Fibroblast of skin of scalp (primary cell): ENCODE measurements at regions not wholly inside any gene's neighbourhood (a gene's known extent, or its start where the extent isn't known, plus 50 kb on each side); places are given as distances from the start of the nearest gene placed in this dataset.
A peak's percentile ranks its signal among the peaks of the same experiment; 100 is the strongest.
"Not testable (repeated sequence)": the region's sequence is repeated elsewhere in the genome, so short reads cannot be mapped to it uniquely, and the experiment has no call there.

Experiments
- DNase-seq: peaks from one replicate; pipeline ENCODE4 v3.0.0-alpha.2; 2013

DNA sequence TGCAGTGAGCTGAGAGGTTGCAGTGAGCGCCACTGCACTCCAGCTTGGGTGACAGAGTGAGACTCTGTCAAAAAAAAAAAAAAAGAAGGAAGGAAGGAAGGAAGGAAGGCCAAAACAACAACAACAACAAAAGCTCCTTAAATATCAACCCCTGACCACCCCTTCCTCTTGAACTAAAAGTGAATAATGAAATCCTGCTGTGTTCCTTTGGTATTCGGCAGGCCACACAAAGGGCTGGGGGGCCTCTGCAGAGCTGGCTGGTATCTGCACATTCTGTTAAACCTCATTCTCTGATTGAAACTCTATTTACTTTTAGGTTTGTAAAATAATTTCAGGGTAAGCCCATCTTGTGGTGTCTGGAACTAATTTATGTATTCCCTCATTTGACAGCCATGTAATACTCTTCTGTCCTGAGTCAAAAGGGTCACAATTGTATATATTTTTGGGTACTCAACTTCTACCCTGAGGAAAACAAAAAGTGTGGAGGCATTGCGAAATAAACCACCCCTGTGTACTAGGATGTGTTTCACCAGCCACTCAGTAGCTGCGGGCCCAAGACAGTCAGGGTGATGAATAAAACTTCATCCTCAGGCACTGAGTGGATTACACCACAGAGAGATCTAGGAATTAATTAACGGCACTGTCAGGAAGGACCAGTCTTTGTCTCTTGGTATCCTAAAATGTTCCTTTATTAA lies 446.4 kb upstream of the PFKP start:
- no peak for DNase-seq

DNA sequence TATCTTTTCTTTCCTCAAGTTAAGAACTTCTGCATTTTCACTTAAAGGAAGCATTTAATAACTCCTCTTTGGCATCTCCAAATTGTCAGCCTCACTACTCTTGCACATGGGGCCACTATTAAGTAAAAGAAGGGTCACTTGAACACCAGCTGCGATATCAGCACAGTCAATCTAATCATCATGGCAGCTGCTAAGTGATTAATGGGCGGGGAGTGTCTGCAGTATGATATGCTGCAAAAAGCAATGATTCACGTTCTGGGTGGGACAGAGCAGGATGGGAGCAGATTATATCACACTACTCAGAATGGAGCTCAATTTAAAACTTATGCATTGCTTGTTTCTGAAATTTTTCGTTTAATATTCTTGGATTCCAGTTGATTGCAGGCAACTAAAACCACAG lies 447.4 kb upstream of the PFKP start:
- no peak for DNase-seq

DNA sequence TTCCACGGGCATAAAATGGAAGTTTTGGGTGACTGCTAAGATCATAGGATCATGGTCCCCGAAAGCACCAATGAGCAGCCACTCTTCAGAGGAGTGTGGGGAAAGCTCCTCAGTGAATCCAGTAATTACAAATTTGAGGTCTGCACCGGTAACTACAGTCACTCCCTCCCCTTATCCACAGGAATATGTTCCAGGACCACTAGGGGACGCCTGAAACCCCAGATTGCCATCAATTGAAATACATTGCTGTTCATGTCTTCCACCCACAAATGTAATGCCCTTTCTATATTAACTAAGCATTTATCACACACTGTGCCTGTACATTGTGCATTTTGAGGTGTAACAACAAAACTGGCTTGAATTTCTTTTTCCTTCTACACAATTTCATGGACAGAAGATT lies 447.9 kb upstream of the PFKP start:
- DNase-seq: peak; percentile 27

DNA sequence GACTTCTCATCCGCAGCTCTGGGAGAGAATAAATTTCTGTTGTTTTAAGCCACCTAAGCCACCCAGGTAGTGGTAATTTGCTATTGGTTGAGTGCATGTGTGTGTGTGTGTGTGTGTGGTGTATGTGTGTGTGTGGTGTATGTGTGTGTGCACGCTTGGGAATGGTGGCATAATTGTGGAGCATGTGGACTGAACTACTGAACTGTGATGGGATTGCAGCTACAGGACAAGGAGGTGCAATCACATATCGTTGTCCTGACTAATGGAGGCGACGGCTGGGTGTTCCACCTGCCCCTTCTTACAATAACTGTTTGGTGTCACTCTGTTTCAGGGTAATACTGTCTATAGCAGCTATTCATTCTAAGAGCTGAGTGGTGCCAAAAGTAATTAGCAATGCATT lies 448.7 kb upstream of the PFKP start:
- no peak for DNase-seq

DNA sequence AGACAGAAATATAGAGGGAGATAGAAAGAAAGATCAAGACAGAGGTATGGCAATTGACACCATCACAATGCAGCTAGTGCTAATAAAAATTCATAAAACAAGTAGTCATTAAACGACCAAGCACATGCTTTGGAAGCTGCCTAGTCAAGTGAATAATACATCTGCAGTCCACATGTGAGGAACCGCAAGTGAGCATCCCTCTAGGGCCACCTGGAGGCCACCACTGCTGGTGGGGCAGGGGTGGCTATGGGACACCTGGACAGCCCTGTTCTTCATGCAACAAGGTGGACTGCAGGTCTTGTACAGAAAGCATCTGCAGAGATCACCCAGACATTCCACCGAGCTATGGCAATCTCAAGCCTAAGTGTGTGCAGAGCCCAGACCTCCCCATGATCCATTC lies 451.1 kb upstream of the PFKP start:
- no peak for DNase-seq

DNA sequence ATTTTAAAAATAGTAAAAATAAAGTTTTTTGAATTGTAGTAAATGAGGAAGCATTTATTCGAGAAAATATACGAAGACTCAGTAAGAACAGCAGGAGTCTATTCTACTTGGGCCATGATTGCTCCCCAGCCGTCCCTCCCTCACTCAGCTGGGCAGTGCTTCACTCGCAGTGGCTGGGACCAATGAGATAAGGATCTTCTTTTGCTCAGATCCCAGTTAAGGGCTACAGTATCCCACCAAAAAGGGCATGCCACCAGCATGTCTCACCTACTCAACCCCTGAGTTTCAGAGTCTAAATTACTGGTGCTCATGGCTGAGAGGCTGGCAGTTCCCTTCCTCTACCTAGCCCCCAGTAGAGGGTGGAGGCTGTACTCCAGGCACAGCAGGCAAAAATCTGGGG lies 455.7 kb upstream of the PFKP start:
- no peak for DNase-seq

DNA sequence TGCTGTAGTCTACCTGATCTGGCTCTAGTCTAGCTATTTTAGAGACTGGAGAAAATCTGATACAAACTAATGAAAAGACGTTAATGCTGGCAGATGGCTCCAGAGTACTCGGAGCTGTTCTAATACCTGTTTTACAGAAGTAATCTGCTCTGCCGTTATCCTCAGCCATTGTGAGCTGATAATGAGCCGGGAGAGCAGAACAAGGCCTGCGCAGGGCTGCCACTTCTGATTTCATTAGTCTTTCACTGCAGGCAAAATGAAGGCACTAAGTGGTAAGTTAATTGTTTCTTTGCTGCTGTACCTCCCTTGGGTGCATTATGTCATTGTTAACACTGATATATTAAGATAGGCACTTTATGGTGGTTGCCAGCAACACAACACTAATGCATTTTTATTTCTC lies 456.4 kb upstream of the PFKP start:
- DNase-seq: no peak

DNA sequence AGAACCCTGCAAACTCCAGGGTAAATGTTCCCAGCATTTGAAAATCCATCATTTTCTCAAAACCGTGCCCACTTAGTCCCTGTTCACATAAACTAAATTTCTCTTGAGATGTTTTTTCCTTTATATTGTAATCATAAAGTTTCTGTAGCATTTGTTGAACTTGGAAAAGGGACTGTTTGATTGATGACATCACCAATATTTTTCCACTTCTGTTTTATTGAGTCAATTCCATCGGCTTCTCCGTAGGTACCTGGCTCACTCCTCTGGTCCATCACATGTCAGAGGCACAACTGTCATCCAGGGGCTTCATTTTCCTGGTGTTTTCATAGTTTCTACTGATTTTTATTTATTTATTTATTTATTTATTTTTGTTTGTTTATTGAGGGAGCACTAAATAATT lies 462.5 kb upstream of the PFKP start:
- DNase-seq: no peak

DNA sequence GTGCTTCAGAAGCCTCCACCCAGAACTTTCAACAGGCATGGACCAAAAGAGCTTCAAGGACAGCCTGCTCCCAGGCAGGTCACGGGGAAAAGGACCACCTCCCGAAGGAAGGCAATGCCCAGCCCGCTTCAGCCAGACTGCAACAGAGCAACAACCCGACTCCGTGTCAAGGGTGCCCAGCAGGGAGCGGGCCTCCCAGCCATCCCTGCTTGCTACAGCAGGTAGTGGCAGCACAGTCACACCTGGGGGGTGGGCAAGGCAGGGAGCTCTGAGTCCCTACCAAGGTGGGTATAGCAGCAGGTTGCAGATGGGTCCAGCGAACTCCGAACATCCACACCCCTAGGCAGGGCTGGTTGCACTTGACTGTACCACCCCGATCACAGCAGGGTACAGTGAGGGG lies 467.8 kb upstream of the PFKP start:
- DNase-seq: no peak

DNA sequence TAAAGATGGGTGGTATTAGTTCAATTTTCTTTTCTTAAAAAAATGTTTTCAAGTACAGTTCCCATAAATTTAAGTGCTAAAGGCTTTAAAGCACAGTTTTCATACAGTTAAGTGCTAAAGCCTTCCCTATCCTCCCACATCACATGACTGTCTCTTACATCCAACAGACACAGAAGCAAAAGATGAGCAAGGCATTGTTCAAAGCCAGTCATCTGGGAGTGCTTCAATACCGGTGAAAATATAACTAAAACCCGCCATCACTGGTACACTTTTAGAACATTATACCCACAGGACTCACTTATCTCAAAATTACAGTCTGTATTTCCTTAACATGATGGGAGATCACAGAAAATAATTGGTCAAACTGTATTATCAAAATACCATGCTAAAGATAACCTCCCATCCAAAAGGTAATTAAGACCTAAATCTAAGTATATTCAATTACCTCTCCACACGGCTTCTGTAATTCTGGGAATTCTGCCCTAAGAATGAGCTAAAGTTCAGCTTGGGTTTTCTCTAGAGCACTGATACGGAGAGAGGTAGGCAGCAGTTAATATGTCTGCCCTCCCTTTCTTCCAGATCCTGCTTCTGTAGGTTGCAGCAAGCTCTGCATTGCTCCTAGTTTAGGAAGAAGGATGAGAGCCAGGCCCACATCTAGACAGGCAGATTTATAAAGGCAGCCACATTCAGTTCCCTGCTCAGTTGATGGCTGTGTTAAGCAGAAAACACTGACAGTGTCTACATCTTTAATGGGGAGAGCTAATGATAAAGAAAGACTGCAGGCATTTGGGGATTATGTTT lies 474.8 kb upstream of the PFKP start:
- no peak for DNase-seq

DNA sequence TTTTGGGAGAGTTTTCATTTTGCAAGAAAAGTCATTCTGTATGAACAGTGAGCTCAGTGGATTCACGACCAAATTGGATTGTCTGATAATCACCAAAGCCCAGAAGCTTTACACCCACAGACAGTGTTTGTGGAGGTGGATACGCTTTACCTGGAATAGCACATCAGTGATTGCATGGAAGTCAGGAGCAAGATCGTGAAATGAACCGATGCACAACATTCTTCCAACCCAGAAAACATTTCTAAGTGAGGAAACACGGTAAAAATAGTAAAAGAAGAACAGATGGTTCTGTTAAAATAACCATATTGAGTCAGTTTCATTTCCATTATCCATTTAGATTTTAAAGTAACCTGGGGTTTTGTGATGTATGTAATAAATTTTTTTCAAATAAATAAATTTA lies 478.2 kb upstream of the PFKP start:
- DNase-seq: no peak

DNA sequence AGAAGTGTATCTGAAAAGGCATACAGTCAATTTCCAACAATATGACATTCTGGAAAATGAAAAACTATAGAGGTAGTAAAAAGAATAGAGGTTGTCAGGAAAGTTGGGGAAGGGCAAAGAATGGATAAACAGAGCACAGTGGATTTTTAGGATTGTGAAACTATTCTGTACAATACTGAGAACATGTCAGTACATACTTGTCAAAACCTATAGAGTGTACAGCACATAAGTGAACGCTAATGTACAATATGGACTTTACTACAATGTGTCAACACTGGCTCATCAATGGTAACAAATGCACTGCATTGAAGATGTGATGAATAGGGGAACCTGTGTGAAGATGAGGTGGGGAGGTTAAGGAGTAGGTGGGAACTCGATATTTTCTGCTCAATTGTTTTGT lies 483.0 kb upstream of the PFKP start:
- DNase-seq: no peak

DNA sequence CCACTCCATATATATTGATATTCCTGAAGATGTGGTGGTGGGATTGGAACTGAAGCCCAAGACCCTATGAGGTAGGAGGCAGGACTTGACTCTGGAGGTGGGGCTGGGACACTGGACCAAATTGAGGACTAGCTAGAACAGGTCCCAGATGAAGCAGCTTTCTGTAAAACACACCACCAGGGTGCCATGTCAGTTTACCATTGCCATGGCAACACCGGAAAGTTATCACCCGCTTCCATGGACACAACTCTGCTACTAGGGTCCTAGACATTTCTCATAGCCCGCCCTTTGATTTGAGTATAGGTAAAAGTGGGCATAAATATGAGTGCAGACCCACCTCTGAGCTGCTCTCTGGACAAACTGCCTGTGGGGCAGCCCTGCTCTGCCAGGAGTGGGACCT lies 490.5 kb upstream of the PFKP start:
- DNase-seq: no peak

DNA sequence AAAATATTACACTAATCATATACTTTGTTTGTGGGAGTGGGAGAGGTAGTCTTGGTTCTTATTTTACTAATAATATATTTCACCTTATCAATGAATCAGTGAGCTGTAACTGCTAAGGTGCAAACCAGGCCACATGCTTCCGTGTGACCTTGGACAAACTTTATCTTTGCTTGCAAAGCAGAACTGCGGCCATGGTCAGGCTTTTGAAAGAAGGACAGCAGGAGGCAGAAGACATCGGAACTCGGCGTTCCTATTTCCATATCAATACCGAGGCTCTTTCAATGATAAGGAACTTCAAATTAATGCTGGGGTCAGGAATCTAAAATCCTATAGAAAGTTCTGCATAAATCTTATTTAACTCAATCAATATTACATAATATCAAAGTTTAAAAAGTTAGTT lies 491.9 kb upstream of the PFKP start:
- DNase-seq: no peak

DNA sequence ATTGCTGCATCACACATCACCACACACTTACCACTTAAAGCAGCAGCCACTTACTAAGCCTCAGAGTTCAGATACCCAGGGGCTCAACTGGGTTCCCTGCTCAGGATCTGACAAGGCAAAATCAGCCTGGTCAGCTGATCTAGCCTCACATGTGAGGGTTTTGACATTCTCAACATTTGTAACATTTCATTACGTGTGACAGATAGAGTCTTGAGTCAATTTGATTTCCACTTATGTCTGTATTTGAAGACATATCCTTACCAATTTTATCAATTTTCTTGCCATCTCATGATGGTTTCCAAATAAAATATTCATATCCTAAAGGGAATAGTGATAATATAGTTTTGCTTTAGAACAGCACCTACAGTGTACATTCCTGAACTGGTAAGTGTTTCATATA lies 494.7 kb upstream of the PFKP start:
- DNase-seq: no peak

DNA sequence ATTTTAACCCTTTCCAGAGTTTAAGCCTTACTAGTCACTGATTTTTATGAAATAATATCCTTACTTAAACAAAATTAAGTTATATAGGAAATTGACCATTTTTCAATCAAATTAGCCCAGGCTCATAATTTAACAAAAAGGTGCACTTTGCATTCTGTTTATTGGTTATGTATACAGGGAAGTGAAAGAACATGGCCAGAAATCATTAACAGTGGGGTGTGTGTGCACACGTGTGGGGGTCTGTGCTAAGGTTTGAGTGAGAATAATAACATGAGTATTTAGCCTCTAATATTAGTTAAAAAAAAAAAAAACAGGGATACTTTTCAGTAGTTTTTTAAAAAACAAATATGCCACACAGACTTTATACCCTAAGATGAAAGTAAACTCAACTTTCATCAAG lies 510.5 kb upstream of the PFKP start:
- DNase-seq: no peak

DNA sequence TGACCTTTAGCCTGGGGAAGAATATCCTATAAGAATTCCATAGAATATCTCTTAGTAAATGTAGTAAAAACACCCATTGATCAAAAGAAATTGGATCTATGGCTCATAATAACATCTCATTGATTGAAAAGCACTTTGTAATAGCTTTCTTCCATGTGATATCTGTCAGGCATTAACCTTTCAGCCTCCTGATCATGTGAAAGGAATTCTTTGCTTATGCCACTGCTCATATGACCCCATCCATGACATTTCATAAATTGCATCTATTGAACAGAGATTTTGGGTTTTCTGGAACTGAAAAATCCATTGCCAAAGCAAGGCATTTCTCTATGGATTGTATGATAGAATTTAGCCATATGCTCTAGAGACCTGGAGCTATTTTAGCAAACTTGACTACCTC lies 519.3 kb upstream of the PFKP start:
- no peak for DNase-seq

DNA sequence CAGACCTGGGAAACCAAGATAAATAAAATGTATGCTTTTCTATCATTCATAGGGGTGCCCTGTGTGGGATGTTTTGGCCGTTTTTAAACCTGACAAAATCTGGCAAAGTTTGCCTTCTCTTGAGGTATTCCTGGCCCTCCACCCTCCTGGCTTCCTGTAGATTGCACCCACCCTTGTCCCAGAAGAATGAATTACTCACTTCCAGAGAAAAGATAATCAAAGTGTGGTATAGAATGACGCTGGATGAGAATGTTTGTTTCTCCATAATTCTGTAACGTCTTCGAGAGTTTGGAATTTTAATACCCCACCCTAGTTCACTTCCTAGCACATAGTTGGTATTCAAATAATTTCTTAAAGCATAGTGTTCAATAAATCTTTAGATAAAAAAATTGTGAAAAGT lies 519.7 kb upstream of the PFKP start:
- no peak for DNase-seq

DNA sequence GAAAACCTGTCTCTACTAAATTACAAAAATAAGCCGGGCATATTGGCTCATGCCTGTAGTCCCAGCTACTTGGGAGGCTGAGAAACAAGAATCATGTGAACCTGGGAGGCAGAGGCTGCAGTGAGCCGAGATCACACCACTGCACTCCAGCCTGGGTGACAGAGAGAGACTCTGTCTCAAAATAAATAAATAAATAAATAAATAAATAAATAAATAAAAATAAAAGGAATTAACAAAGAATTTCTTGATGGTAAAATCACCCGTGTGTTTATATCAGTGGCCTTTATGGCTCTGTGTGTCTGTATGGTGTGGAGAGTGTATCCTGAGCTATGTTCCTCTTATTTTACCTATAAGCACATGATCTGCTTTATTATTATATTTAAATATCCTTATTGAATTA lies 520.5 kb upstream of the PFKP start:
- DNase-seq: not testable (repeated sequence)

DNA sequence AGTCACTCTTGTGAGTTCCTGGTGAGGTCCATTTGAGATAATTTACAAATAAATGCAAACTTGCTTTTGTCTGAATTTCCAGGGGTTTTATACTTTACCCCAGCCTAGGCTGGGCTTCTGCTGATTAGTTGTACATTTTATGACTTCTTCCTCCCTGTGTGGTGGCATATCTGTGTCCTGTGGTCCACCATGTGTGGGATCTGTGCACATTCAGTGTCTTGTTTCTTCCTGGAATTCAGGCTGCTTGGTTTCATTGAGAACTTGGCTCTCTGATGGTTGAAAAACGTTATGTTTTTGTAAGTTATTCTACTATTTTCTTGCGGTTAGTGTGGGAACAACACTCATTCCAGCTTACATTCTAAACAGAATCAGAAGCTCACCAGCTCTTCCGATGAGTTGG lies 523.4 kb upstream of the PFKP start:
- no peak for DNase-seq

DNA sequence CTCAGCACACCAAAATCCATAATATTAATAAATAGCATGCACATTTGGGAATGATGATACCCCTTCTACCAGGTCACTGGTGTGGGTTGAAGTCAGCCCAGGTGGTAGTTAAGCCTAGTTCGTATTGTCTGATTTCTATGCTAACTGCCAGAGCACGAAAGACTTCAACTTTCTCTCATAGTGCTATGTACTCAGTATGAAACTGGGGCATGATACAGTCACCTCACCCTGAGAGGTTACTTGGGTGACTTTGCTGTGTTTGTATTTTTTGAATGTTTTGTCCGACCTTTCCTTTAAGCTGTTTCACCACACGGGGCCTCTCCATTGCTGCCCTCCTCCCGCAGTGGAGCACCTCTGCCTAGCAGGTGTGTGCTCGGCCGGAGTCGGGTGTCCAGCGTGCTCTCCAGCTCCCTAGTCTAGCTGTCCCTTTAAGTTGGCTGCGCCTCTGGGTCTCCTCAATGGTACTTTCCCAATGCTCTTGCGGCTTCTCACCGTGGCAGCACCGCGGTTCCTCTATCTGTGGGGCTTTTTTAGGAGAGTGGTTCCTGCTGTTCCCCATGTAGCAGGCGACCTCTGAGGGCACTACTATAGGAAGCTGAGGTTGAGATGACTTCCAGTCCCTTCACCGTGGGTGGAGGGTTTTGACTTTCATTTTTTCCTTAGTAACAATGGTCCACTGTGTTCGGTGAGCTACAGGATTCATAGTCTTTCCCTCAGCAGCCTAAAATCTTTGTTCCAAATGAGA lies 524.0 kb upstream of the PFKP start:
- no peak for DNase-seq

DNA sequence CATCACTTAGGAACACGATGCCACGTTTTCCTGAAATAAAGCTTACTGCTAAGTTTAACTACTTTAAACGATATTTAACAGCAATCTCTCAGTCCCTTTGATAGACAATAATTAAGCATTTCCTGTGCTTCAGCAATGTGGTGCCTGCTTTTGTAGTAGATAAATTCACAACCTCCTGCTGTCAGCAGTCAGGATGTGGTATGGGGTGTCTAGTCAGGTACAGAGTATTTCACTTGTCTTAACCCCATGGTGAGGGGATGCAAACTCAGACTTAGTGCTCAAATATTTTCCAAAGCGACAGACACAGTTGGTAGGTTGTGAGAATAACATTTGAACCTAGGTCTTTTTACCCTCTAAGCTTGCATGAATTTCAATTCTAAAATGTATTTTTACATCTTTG lies 526.2 kb upstream of the PFKP start:
- no peak for DNase-seq

DNA sequence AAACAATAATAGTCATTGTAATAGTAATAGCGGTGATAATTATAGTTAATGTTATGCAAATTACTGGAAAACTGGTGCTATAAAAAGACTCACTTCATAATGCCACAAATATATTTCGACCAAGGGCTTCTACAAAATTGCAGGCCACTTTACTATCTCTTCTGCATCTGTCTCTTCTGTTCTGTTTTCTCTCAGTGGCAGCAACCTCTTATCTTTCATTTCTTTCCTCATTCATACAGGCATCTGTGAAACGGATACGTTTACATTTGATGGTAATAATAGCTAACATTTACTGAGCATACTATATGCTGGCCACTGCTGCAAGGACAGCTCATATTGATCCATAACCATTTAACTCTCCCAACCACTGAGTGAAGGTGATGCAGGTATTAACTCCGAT lies 537.4 kb upstream of the PFKP start:
- DNase-seq: no peak

DNA sequence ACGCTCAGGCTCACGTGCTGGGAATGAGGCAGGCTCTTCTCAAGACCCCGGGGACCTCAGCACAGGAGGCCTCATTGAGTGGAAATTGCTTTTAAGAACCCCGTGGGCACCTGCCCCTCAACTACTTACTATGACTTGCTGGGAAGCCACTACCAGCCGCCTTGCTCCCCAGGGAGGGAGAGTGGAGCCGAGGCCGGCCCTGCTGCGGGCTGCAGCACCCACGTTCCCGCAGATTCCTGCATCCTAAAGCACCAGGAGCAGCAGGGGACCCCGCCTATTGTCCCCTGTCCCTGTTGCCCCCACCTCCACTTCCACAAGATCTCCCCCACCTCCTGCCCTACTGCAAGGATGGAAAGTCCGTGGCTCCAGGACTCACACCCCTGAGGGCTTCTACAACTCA lies 541.6 kb upstream of the PFKP start:
- DNase-seq: no peak
